ENCODE measurements at regions not wholly inside any gene's neighbourhood (a gene's known extent, or its start where the extent isn't known, plus 50 kb on each side); places are given as distances from the start of the nearest gene placed in this dataset.

DNA sequence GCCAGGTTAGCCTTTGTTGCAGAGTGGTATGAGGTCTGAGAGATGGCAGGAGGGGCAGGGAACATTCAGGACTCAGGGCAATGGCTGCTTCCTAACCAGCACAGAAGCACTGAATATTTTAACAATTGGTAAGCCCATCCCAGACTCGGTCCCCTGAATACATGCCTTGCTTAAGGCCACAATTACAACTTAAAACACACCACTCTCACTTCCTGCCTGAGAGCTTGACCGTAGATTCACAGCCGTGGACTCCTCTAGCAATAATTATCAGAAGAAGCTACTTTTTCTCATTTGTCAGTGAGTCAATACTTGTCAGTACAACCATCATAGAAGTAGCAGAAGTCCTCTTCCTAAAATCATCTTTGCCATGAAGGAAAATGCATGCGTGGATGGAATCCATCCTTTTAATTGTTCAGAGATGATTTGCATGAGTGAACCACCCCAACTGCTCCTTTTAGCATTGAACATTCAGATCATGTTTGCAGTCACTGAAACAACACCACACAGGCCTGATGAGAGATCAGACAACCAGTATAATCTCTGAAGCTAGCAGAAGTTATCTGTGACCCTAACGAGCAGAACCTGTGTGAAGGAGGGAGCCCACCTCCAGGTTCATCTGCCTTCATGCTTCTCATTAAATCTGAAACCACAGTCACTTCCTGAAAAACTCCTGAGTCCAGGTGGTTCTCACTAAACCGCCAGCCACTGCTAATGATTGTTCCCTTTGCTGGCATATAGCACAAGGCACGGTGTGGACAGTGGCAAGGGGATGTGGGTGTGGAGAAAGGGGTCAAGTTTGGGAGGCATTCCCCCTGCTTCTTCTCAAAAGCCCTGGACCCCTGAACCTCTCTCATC is 333.9 kb upstream of the CNR1 start:
- no peak for TF ChIP-seq POLR2AphosphoS5 (IDR thresholded peaks at IDR 0.05; ENCODE audit: borderline replicate concordance, low read depth, low read length)
- no peak for TF ChIP-seq EZH2 (IDR thresholded peaks at IDR 0.05)
- no peak for TF ChIP-seq FOXP2 (optimal IDR thresholded peaks at IDR 0.05; ENCODE audit: control extremely low read depth, extremely low read length, insufficient read depth)
